ENCODE measurements at regions not wholly inside any gene's neighbourhood (a gene's known extent, or its start where the extent isn't known, plus 50 kb on each side); places are given as distances from the start of the nearest gene placed in this dataset.

- no peak for TF ChIP-seq CTCF (conservative IDR thresholded peaks at IDR 0.05)
- no peak for TF ChIP-seq EZH2 (IDR thresholded peaks at IDR 0.05; ENCODE audit: low read depth)
Observed at GRCh38 chr7:52781250-52781649, 254.2 kb upstream of the POM121L12 start.
